Esophagus squamous epithelium (tissue), 4 donors: ENCODE measurements at regions not wholly inside any gene's neighbourhood (a gene's known extent, or its start where the extent isn't known, plus 50 kb on each side); places are given as distances from the start of the nearest gene placed in this dataset.

Experiments
- POLR2A ChIP-seq, 4 donors: fragments of 450-650 bp; IDR thresholded peaks; one replicate each; pipeline ENCODE4 v1.6.1; 2017; ENCODE audit warnings: antibody characterized with exemption in 4 of 4, mild to moderate bottlenecking in 4 of 4, moderate library complexity in 3 of 4
- TF ChIP-seq, protein P1 (sequence below), 6 experiments: fragments of 450-650 bp in 4 of 6; fragments of 200-600 bp in 2 of 6; sonication (generic) in 2 of 6; IDR thresholded peaks; one replicate each; pipeline ENCODE4 v1.5.1; 2016 to 2019; ENCODE audit warnings: antibody characterized with exemption in 6 of 6, mild to moderate bottlenecking in 4 of 6, moderate library complexity in 4 of 6

- TF ChIP-seq POLR2A (IDR thresholded peaks at IDR 0.05): no peak
- TF ChIP-seq, protein P1, sequence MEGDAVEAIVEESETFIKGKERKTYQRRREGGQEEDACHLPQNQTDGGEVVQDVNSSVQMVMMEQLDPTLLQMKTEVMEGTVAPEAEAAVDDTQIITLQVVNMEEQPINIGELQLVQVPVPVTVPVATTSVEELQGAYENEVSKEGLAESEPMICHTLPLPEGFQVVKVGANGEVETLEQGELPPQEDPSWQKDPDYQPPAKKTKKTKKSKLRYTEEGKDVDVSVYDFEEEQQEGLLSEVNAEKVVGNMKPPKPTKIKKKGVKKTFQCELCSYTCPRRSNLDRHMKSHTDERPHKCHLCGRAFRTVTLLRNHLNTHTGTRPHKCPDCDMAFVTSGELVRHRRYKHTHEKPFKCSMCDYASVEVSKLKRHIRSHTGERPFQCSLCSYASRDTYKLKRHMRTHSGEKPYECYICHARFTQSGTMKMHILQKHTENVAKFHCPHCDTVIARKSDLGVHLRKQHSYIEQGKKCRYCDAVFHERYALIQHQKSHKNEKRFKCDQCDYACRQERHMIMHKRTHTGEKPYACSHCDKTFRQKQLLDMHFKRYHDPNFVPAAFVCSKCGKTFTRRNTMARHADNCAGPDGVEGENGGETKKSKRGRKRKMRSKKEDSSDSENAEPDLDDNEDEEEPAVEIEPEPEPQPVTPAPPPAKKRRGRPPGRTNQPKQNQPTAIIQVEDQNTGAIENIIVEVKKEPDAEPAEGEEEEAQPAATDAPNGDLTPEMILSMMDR (IDR thresholded peaks at IDR 0.05): no peak
Measured at GRCh38 chr3:28138043-28138610, 103.3 kb upstream of the CMC1 start.
